ENCODE measurements at regions not wholly inside any gene's neighbourhood (a gene's known extent, or its start where the extent isn't known, plus 50 kb on each side); places are given as distances from the start of the nearest gene placed in this dataset.

- no peak for TF ChIP-seq CTCF (IDR thresholded peaks at IDR 0.05; ENCODE audit: poor library complexity)
- no peak for TF ChIP-seq EZH2 (IDR thresholded peaks at IDR 0.05; ENCODE audit: borderline replicate concordance)
These were observed 342.1 kb downstream of the DYSF start for GRCh38 chr2:71795486-71795885.

Measured in hepatocyte (in vitro differentiated cells).